HepG2 (cell line): ENCODE measurements at regions not wholly inside any gene's neighbourhood (a gene's known extent, or its start where the extent isn't known, plus 50 kb on each side); places are given as distances from the start of the nearest gene placed in this dataset.

Experiments
- ADNP ChIP-seq: sonication (generic); formaldehyde crosslinking; IDR thresholded peaks from 2 replicates; pipeline ENCODE4 v1.4.0; 2020; ENCODE audit warnings: missing genetic modification reagents
- PHB2 ChIP-seq: fragments of 450-650 bp; IDR thresholded peaks from 2 replicates; pipeline ENCODE4 v1.6.1; 2018; ENCODE audit not compliant: partially characterized antibody
- POGK ChIP-seq: sonication (generic); formaldehyde crosslinking; conservative IDR thresholded peaks from 2 replicates; pipeline ENCODE4 v1.8.0; 2022; ENCODE audit warnings: mild to moderate bottlenecking, moderate library complexity, missing genetic modification reagents
- RAD21 ChIP-seq: fragments of 450-650 bp; formaldehyde crosslinking; IDR thresholded peaks from 2 replicates; pipeline ENCODE4 v1.5.0; 2020; ENCODE audit warnings: mild to moderate bottlenecking
- RBFOX2 ChIP-seq: fragments of 200-400 bp; formaldehyde crosslinking; IDR thresholded peaks from 2 replicates; pipeline ENCODE4 v1.6.1; 2017; ENCODE audit warnings: low read depth, mild to moderate bottlenecking, low read length
- SNAI1 ChIP-seq: sonication (generic); formaldehyde crosslinking; IDR thresholded peaks from 2 replicates; pipeline ENCODE4 v1.5.0; 2020; ENCODE audit warnings: mild to moderate bottlenecking, missing genetic modification reagents, borderline replicate concordance
- TCF7L2 ChIP-seq: IDR thresholded peaks from 2 replicates; pipeline ENCODE4 v1.6.1; 2011; ENCODE audit warnings: mild to moderate bottlenecking, low read depth, low read length, moderate library complexity
- TFAP4 ChIP-seq: sonication (generic); IDR thresholded peaks from 2 replicates; pipeline ENCODE4 v1.6.1; 2016; ENCODE audit warnings: low read depth, borderline replicate concordance
- XBP1 ChIP-seq: sonication (generic); formaldehyde crosslinking; IDR thresholded peaks from 2 replicates; pipeline ENCODE4 v1.5.0; 2020; ENCODE audit warnings: missing genetic modification reagents
- ZNF224 ChIP-seq: sonication (generic); formaldehyde crosslinking; IDR thresholded peaks from 2 replicates; pipeline ENCODE4 v1.5.0; 2020; ENCODE audit warnings: mild to moderate bottlenecking, missing genetic modification reagents
- ZNF276 ChIP-seq: sonication (generic); formaldehyde crosslinking; IDR thresholded peaks from 2 replicates; pipeline ENCODE4 v1.4.0; 2020; ENCODE audit warnings: mild to moderate bottlenecking, low read depth, missing genetic modification reagents
- ZNF557 ChIP-seq: sonication (generic); formaldehyde crosslinking; IDR thresholded peaks from 2 replicates; pipeline ENCODE4 v1.4.0; 2020; ENCODE audit warnings: missing genetic modification reagents
- ZNF562 ChIP-seq: sonication (generic); formaldehyde crosslinking; IDR thresholded peaks from 2 replicates; pipeline ENCODE4 v1.8.0; 2022; ENCODE audit warnings: missing genetic modification reagents, borderline replicate concordance
- ZNF589 ChIP-seq: sonication (generic); formaldehyde crosslinking; conservative IDR thresholded peaks from 2 replicates; pipeline ENCODE4 v1.8.0; 2022; ENCODE audit warnings: mild to moderate bottlenecking, moderate library complexity, missing genetic modification reagents
- ZNF713 ChIP-seq: sonication (generic); formaldehyde crosslinking; IDR thresholded peaks from 2 replicates; pipeline ENCODE4 v1.4.0; 2020; ENCODE audit warnings: mild to moderate bottlenecking, missing genetic modification reagents
- ZXDC ChIP-seq: sonication (generic); formaldehyde crosslinking; IDR thresholded peaks from 2 replicates; pipeline ENCODE4 v1.5.0; 2020; ENCODE audit warnings: mild to moderate bottlenecking, missing genetic modification reagents
- TF ChIP-seq, protein P1 (sequence below): IDR thresholded peaks from 2 replicates; pipeline ENCODE4 v1.6.1; 2016
- TF ChIP-seq, protein P2 (sequence below): sonication (generic); formaldehyde crosslinking; IDR thresholded peaks from 2 replicates; pipeline ENCODE4 v1.8.0; 2022; ENCODE audit warnings: mild to moderate bottlenecking, missing genetic modification reagents, moderate library complexity
- TF ChIP-seq, protein P3 (sequence below): sonication (generic); formaldehyde crosslinking; IDR thresholded peaks from 2 replicates; pipeline ENCODE4 v1.5.0; 2020; ENCODE audit warnings: missing genetic modification reagents

DNA sequence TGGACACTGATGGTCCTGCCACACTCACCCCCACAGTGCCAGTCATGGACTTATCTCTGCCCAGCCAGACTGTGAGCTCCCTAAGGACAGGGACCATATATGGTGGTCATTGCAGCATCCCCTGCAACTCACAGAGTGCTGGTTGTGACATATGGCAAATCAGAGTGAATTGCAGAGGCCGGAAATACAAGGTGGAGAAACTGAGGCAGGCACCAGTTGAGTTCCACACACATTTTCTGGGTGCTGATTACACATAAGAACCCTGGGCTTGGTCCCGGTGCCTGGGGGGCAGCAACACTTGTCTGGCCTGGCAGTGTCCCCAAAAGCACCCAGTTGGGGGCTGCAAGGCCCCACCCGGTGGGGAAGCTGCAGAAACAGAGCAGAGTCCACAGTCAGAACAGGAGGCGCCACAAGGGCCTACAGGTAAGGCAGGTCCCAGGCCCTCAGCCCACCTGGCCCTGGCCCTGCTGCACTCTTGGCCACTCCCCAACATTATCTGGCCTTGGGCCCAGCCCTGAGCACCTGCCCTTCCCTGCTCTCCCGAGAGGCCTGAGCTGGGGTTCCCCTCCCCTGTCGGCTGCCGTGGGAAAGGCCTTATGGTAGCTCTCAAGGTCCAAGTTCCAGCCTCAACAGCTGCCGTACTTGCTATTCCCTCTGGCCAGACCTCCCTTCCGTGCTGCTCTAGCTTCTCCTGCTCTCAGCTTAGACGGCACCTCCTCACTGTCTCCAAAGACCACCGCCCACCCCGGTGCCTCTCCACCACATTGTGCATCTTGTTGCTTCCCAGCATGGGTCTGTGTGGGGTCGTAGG, 140.8 kb upstream of the PTPN1 start (continued):
- peak; percentile 65; the same call in 1 of the 2 replicates for TF ChIP-seq SNAI1 (CRISPR knock-in tag)
- TF ChIP-seq RBFOX2 = peak; percentile 56; the same call in 1 of the 2 replicates
- TF ChIP-seq, protein P1, sequence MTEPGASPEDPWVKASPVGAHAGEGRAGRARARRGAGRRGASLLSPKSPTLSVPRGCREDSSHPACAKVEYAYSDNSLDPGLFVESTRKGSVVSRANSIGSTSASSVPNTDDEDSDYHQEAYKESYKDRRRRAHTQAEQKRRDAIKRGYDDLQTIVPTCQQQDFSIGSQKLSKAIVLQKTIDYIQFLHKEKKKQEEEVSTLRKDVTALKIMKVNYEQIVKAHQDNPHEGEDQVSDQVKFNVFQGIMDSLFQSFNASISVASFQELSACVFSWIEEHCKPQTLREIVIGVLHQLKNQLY (CRISPR knock-in tag) = no peak
- TF ChIP-seq POGK = no peak
- peak; percentile 43; the same call in 1 of the 2 replicates for TF ChIP-seq RAD21 (CRISPR knock-in tag)
- TF ChIP-seq, protein P2, sequence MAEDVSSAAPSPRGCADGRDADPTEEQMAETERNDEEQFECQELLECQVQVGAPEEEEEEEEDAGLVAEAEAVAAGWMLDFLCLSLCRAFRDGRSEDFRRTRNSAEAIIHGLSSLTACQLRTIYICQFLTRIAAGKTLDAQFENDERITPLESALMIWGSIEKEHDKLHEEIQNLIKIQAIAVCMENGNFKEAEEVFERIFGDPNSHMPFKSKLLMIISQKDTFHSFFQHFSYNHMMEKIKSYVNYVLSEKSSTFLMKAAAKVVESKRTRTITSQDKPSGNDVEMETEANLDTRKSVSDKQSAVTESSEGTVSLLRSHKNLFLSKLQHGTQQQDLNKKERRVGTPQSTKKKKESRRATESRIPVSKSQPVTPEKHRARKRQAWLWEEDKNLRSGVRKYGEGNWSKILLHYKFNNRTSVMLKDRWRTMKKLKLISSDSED (CRISPR knock-in tag) = no peak
- TF ChIP-seq XBP1 (CRISPR knock-in tag) = no peak
- TF ChIP-seq TFAP4 = peak; percentile 75; the same call in 1 of the 2 replicates
- TF ChIP-seq TCF7L2 = no peak
- no peak for TF ChIP-seq ZNF224
- no peak for TF ChIP-seq ZNF276 (CRISPR knock-in tag)
- TF ChIP-seq ADNP (CRISPR knock-in tag) = 0 out of 2 replicates have a peak, but pooled peaks have one; percentile 13
- no peak for TF ChIP-seq ZNF589 (CRISPR knock-in tag)
- TF ChIP-seq PHB2 = no peak
- TF ChIP-seq ZNF562 (CRISPR knock-in tag) = no peak
- TF ChIP-seq ZXDC (CRISPR knock-in tag) = no peak; the same call in 1 of the 2 replicates
- TF ChIP-seq, protein P3, sequence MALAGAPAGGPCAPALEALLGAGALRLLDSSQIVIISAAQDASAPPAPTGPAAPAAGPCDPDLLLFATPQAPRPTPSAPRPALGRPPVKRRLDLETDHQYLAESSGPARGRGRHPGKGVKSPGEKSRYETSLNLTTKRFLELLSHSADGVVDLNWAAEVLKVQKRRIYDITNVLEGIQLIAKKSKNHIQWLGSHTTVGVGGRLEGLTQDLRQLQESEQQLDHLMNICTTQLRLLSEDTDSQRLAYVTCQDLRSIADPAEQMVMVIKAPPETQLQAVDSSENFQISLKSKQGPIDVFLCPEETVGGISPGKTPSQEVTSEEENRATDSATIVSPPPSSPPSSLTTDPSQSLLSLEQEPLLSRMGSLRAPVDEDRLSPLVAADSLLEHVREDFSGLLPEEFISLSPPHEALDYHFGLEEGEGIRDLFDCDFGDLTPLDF (CRISPR knock-in tag) = no peak
- no peak for TF ChIP-seq ZNF713 (CRISPR knock-in tag)
- 0 out of 2 replicates have a peak, but pooled peaks have one; percentile 62 for TF ChIP-seq ZNF557 (CRISPR knock-in tag)
